NCI-H2171 (cell line): ENCODE measurements at regions not wholly inside any gene's neighbourhood (a gene's known extent, or its start where the extent isn't known, plus 50 kb on each side); places are given as distances from the start of the nearest gene placed in this dataset.

Source experiments
- DNase-seq: peaks from one replicate; lab custom pipeline; 2025; lab: John Stamatoyannopoulos, UW

DNA sequence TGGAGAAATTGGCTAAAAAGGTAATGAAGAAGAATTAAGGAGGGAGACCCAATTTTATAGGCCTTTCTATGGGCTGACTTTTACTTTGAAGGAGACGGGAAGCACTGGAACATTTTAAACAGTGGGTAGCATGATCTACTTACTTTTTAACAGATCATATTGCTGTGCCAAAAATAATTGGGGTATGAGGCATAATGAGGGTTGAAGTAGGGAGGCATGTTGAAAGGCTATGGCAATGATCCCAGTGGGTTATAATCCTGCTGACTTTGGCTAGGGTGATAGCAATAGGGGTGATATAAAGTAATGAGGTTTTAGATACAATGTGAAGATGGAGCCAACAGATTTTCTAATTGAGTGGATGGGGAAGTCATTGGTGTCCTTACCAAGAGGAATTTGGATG lies 73.2 kb downstream of the GPR37 start:
- no peak for DNase-seq

GRCh38 chr7:124690840-124691239 lies 74.8 kb downstream of the GPR37 start:
- DNase-seq = no peak

- DNase-seq = no peak
Measured at GRCh38 chr7:124689931-124690330, 75.7 kb downstream of the GPR37 start.

- no peak for DNase-seq
Measured at GRCh38 chr7:124689523-124689922, 76.1 kb downstream of the GPR37 start.

DNA sequence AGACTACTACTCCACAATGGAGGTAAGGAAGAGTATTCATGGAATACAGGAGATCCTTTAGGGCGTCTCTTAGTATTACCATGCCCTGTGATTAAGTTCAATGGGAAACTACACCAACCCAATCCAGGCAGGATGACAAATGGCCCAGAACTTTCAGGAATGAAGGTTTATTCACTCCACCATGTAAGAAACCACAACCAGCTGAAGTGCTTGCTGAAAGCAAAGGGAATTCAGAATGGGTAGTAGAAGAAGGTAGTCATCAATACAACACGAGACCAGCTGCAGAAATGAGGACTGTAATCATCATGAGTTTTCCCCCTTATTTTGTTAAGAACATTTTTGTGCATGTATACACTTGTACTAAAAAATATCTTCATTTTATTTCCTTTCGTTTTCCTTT lies 76.6 kb downstream of the GPR37 start:
- no peak for DNase-seq

GRCh38 chr7:124686543-124687171 lies 78.9 kb downstream of the GPR37 start:
- DNase-seq = no peak

- no peak for DNase-seq
Measured at GRCh38 chr7:124681946-124682345, 83.6 kb downstream of the GPR37 start.

GRCh38 chr7:124680304-124680703 lies 85.3 kb downstream of the GPR37 start:
- no peak for DNase-seq

DNA sequence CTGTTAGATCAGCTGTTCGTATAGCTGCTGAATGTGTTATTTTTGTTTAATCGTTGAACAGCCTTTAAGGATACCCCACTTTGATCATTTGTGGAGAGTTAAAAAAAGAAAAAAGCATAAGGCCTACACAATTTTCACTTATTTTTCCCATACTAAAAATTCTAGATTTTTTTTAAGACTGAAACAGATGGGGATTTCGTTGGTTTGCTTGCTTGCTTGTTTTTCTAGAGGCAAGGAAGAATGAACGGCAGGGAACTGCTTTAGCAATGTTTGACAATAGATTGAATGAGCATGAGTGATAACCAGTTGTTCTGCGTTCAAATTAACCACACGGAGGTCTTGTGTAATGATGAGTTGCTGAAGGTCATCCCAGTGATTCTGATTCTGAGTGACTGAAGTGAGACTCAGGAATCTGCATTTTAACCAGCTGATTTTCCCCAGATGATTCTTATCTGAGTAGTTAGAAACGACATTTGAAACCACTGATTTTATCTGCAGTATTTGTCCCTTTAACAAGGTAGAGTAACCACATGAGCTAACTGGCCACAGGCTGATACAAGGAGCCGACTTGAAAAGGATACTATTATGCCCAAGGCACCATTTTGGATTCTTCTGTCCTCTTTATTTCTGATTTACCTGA lies 85.9 kb downstream of the GPR37 start:
- no peak for DNase-seq

- DNase-seq = no peak
Measured at GRCh38 chr7:124679146-124679545, 86.4 kb downstream of the GPR37 start.

GRCh38 chr7:124674451-124674850 lies 91.1 kb downstream of the GPR37 start:
- no peak for DNase-seq

DNA sequence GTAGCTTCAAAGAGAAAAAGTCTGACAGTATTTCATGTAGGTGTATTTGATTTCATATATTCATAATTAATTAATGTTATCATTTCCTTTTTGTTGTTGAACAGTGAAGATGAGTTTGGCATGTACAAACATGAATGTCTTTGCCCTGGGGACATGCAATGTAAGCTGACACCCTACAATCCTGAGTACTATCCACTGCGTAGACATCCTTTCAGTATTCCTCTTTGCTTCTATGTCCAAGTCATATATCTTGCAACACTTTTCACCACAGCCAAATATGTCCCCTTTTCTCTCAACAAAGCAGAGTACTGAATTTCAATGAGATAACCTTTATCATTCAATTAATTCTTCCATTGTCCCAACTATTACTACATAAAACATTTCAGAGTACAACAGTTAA lies 93.6 kb downstream of the GPR37 start:
- DNase-seq = no peak

DNA sequence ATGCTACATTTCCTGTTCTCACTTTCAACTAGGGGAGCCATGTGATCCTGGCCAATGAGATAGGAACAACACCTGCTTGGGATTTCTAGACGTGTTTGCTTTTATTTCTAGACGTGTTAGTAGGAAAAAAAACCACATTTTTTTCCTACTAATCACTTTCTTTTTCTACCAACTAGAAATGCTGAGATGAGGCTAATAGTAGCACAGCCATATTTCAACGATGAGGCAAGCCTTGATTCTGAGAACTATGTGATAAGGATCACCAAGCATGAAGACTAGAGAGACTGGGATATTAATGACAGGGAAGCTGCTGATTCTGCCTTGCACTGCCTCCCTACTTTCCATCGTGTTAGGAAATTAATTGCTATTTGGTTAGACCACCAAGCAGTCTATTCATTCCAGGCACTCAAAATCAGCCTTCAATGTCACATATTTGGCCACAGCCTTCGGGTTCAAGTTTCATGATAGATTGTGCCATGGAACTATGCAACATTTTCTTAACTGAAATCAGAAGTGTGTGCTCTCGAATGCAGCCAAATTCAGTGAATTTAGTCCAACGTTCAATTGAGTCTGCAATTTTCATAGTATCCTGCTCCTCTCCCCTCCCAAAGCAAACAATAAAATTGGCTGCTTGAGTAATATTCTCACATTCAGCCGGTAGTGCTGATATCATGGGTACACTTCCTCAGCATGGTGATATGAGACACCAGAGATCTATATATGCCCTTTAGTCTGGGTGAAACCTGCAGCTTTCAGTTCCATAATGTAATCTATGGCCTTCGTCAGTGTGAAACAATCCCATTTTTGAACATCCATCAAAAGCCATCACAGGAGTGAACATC lies 98.1 kb downstream of the GPR37 start:
- DNase-seq = no peak

GRCh38 chr7:124662937-124663336 lies 102.7 kb downstream of the GPR37 start:
- DNase-seq = no peak

DNA sequence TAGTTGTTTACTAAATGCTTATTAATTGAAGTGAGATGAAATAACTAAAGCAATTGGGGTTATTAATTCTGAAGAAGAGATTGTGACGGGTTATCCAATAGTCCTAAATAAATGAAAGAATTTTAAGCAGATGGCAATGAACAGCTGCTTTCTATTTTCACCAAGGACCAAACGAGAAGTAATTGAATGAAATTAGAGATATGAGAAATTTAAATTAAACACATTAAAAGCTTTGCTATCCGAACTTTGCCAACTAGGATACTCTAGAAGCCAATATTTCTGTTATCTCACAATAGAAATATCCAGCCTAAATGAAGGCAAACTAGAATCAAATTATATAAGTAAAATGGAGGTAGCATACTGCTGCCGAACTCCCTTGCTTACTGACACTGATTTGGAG lies 103.2 kb downstream of the GPR37 start:
- no peak for DNase-seq

DNA sequence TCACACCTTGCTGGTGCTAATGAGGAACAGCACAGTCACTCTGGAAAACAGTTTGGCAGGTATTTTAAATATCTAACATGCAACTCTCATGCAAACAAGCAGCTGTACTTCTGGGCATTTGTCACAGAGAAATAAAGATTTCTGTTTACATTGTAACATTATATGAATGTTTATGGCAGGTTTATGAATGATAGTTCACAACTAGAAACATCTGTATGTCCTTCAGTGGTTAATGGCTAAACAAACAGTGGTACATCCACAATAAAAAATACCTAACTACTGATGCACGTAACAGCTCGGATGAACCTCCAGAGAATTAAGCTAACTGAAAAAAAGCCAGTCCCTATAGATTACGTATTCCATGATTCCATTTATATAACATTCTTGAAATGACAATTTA lies 109.6 kb downstream of the GPR37 start:
- DNase-seq = peak; percentile 66

GRCh38 chr7:124652237-124652636 lies 113.4 kb downstream of the GPR37 start:
- no peak for DNase-seq

DNA sequence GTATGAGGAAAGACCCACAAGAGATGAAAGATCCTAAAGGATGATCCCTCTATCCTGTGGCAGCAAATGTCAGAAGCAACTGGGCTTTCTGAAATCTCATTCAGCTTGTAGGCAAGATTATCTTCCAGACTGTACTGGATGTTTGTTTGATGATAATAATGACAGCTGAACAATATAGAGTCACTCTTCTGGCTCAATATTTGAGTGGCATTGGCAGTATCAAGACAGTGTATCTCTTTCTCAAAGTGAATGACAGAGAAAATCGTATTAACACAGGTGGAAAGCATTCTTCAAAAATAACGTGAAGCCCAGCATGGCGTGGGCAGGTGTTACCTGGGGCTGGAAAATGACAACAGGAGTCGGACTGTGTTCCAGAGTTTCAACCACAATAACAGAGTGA lies 114.5 kb downstream of the GPR37 start:
- no peak for DNase-seq

GRCh38 chr7:124649397-124650014 lies 116.1 kb downstream of the GPR37 start:
- DNase-seq = no peak

GRCh38 chr7:124647630-124648306 lies 117.8 kb downstream of the GPR37 start:
- DNase-seq = no peak

GRCh38 chr7:124645704-124646103 lies 119.9 kb downstream of the GPR37 start:
- no peak for DNase-seq

GRCh38 chr7:124643311-124643811 lies 122.2 kb downstream of the GPR37 start:
- DNase-seq = no peak
